HK-2 (cell line): ENCODE measurements at regions not wholly inside any gene's neighbourhood (a gene's known extent, or its start where the extent isn't known, plus 50 kb on each side); places are given as distances from the start of the nearest gene placed in this dataset.

Source experiments
- DNase-seq: peaks from one replicate; pipeline ENCODE4 v3.0.0-alpha.2; 2018; ENCODE audit not compliant: unreplicated experiment

- no peak for DNase-seq
Observed at GRCh38 chr14:34018125-34018524, 67.3 kb upstream of the EGLN3 start.

- DNase-seq, result no peak
Observed at GRCh38 chr14:34015383-34015782, 64.5 kb upstream of the EGLN3 start.

- DNase-seq, result no peak
Observed at GRCh38 chr14:34014936-34015335, 64.1 kb upstream of the EGLN3 start.

- no peak for DNase-seq
Observed at GRCh38 chr14:34013721-34014060, 62.8 kb upstream of the EGLN3 start.

- DNase-seq, result no peak
Observed at GRCh38 chr14:34012978-34013720, 62.3 kb upstream of the EGLN3 start.

- DNase-seq, result no peak
Observed at GRCh38 chr14:34012369-34012768, 61.5 kb upstream of the EGLN3 start.

- DNase-seq, result no peak
Observed at GRCh38 chr14:34009956-34010355, 59.1 kb upstream of the EGLN3 start.

GRCh38 chr14:34007902-34008301, 57.0 kb upstream of the EGLN3 start:
- no peak for DNase-seq

GRCh38 chr14:34005901-34006300, 55.0 kb upstream of the EGLN3 start:
- DNase-seq, result no peak

GRCh38 chr14:34004881-34005280, 54.0 kb upstream of the EGLN3 start:
- no peak for DNase-seq

- DNase-seq, result no peak
Observed at GRCh38 chr14:34003691-34004090, 52.8 kb upstream of the EGLN3 start.

- no peak for DNase-seq
Observed at GRCh38 chr14:34003082-34003668, 52.3 kb upstream of the EGLN3 start.
